HEK293 (cell line): ENCODE measurements at regions not wholly inside any gene's neighbourhood (a gene's known extent, or its start where the extent isn't known, plus 50 kb on each side); places are given as distances from the start of the nearest gene placed in this dataset.

Experiments
- CTCF ChIA-PET: fragments of 350-600 bp; formaldehyde crosslinking; extraction: SDS; loops from one replicate; lab custom pipeline; 2021; ENCODE audit warnings: antibody characterized with exemption; lab: Yijun Ruan, JAX
- POLR2A ChIA-PET: fragments of 300-600 bp; formaldehyde crosslinking; extraction: SDS; loops from one replicate; lab custom pipeline; 2020; ENCODE audit warnings: antibody characterized with exemption, inconsistent platforms; lab: Yijun Ruan, JAX
- H3K27ac ChIP-seq: fragments of 200-500 bp; sonication (Bioruptor generic); 2 replicates; pipeline ENCODE4 v1.5.1; 2014; ENCODE audit warnings: low read depth, low read length, control low read depth, inconsistent platforms; ENCODE audit errors: extremely low read depth
- H3K36me3 ChIP-seq, 2 experiments: fragments of 200-500 bp in 1 of 2; sonication (Bioruptor generic) in 1 of 2; 1 replicate in 1 of 2; 2 replicates in 1 of 2; pipeline ENCODE4 v1.5.1; 2014 to 2017; ENCODE audit warnings: inconsistent platforms in 2 of 2, low read length in 2 of 2; ENCODE audit not compliant: control insufficient read depth in 2 of 2, insufficient read depth in 1 of 2
- H3K4me1 ChIP-seq: fragments of 200-500 bp; sonication (Bioruptor generic); 2 replicates; pipeline ENCODE4 v1.5.1; 2014; ENCODE audit warnings: mild to moderate bottlenecking, low read length, inconsistent platforms; ENCODE audit not compliant: control insufficient read depth, insufficient read depth
- H3K4me3 ChIP-seq: 2 replicates; pipeline ENCODE4 v1.5.1; 2011; ENCODE audit warnings: low read depth, mild to moderate bottlenecking, control low read depth, low read length, moderate library complexity
- H3K9me3 ChIP-seq: fragments of 200-500 bp; sonication (Bioruptor generic); 2 replicates; pipeline ENCODE4 v1.5.1; 2014; ENCODE audit warnings: low read depth, low read length, inconsistent platforms; ENCODE audit not compliant: control insufficient read depth, insufficient read depth
- HOXD13 ChIP-seq: sonication (generic); formaldehyde crosslinking; IDR thresholded peaks from 2 replicates; pipeline ENCODE4 v1.8.0; 2022; ENCODE audit warnings: missing genetic modification reagents, borderline replicate concordance
- RBAK ChIP-seq: fragments of 450-650 bp; formaldehyde crosslinking; IDR thresholded peaks from 2 replicates; pipeline ENCODE4 v1.5.1; 2016; ENCODE audit warnings: missing biosample characterization, missing genetic modification characterization
- ZBTB20 ChIP-seq: fragments of 450-650 bp; formaldehyde crosslinking; IDR thresholded peaks from 2 replicates; pipeline ENCODE4 v1.5.1; 2016; ENCODE audit warnings: missing biosample characterization, missing genetic modification characterization
- ZBTB21 ChIP-seq: fragments of 450-650 bp; formaldehyde crosslinking; IDR thresholded peaks from 2 replicates; pipeline ENCODE4 v1.5.1; 2017; ENCODE audit warnings: missing biosample characterization, missing genetic modification characterization
- ZBTB48 ChIP-seq: fragments of 450-650 bp; formaldehyde crosslinking; IDR thresholded peaks from 2 replicates; pipeline ENCODE4 v1.5.1; 2016; ENCODE audit warnings: missing biosample characterization, missing genetic modification characterization
- ZNF112 ChIP-seq: fragments of 450-650 bp; formaldehyde crosslinking; IDR thresholded peaks from 2 replicates; pipeline ENCODE4 v1.5.0; 2017; ENCODE audit warnings: missing biosample characterization, missing genetic modification characterization
- ZNF175 ChIP-seq: fragments of 450-650 bp; formaldehyde crosslinking; IDR thresholded peaks from 2 replicates; pipeline ENCODE4 v1.5.1; 2016; ENCODE audit warnings: missing biosample characterization, missing genetic modification characterization
- ZNF514 ChIP-seq: fragments of 450-650 bp; formaldehyde crosslinking; IDR thresholded peaks from 2 replicates; pipeline ENCODE4 v1.5.1; 2016; ENCODE audit warnings: missing biosample characterization, missing genetic modification characterization
- ZNF560 ChIP-seq: fragments of 450-650 bp; formaldehyde crosslinking; IDR thresholded peaks from 2 replicates; pipeline ENCODE4 v1.5.1; 2017; ENCODE audit warnings: missing biosample characterization, missing genetic modification characterization, borderline replicate concordance
- ZNF571 ChIP-seq: fragments of 450-650 bp; formaldehyde crosslinking; IDR thresholded peaks from 2 replicates; pipeline ENCODE4 v1.5.0; 2017; ENCODE audit warnings: missing biosample characterization, missing genetic modification characterization
- ZNF785 ChIP-seq: fragments of 450-650 bp; formaldehyde crosslinking; IDR thresholded peaks from 2 replicates; pipeline ENCODE4 v1.5.1; 2016; ENCODE audit warnings: missing biosample characterization, missing genetic modification characterization
- TF ChIP-seq, protein P1 (sequence below): fragments of 450-650 bp; formaldehyde crosslinking; IDR thresholded peaks from 2 replicates; pipeline ENCODE4 v1.5.1; 2016; ENCODE audit warnings: missing biosample characterization, missing genetic modification characterization
- TF ChIP-seq, protein P2 (sequence below): fragments of 450-650 bp; formaldehyde crosslinking; IDR thresholded peaks from 2 replicates; pipeline ENCODE4 v1.5.0; 2017; ENCODE audit warnings: missing biosample characterization, missing genetic modification characterization, borderline replicate concordance
- TF ChIP-seq, protein P3 (sequence below): fragments of 450-650 bp; formaldehyde crosslinking; conservative IDR thresholded peaks from 2 replicates; pipeline ENCODE4 v1.5.1; 2016; ENCODE audit warnings: low read depth, missing biosample characterization, missing genetic modification characterization
- TF ChIP-seq, protein P4 (sequence below): fragments of 450-650 bp; IDR thresholded peaks from 2 replicates; pipeline ENCODE4 v1.5.1; 2018; ENCODE audit warnings: missing biosample characterization, mild to moderate bottlenecking, missing genetic modification characterization
- TF ChIP-seq, protein P5 (sequence below): fragments of 450-650 bp; formaldehyde crosslinking; IDR thresholded peaks from 2 replicates; pipeline ENCODE4 v1.5.1; 2016; ENCODE audit warnings: missing biosample characterization, missing genetic modification characterization

DNA sequence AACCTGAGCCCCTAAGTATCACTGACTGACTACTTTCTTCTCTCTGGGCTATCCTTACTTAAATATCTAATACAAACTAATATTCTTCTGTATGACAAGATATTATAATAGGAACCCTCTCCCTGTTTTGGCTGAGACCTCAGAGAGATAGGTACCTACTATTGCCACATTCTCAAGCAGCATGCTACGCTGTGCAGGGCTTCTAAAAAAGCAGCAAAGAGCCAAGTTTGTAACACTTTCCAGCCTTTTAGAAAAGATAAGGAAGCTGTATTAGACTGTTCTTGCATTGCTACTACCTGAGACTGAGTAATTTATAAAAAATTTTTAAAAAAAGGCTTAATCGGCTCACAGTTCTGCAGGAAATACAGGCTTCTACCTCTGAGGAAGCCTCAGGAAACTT is 126.8 kb upstream of the ABI3BP start (continued):
- TF ChIP-seq, protein P1, sequence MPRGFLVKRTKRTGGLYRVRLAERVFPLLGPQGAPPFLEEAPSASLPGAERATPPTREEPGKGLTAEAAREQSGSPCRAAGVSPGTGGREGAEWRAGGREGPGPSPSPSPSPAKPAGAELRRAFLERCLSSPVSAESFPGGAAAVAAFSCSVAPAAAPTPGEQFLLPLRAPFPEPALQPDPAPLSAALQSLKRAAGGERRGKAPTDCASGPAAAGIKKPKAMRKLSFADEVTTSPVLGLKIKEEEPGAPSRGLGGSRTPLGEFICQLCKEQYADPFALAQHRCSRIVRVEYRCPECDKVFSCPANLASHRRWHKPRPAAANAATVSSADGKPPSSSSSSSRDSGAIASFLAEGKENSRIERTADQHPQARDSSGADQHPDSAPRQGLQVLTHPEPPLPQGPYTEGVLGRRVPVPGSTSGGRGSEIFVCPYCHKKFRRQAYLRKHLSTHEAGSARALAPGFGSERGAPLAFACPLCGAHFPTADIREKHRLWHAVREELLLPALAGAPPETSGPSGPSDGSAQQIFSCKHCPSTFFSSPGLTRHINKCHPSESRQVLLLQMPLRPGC = no peak

DNA sequence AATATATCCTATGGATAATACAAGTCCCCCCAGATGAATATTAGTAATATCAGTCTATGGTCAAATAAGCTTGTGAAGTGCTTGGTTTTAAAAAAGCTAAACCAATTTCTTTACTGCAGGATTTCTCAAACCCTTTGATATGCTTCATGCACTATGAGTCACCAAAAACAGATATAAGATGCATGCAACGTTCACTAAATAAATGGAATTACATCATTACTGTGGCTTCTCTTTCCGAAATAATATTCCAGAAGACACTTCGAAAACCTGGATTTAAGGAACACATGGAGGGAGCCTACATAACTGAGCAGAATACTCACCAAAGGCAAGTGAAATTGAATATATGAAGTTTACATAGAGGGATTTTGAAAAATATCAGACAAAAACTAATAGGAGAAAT is 126.3 kb upstream of the ABI3BP start:
- ChIA-PET CTCF (no interaction called here), POLR2A (no interaction called here)
- Histone ChIP-seq H3K4me1 (no peaks in the 10 kb centered on the region), H3K9me3 (no peaks in the 10 kb centered on the region), H3K4me3 (no peak overlapping the region), H3K27ac (no peak overlapping the region), H3K36me3 (no peaks in the 10 kb centered on the region)
- TF ChIP-seq, protein P2, sequence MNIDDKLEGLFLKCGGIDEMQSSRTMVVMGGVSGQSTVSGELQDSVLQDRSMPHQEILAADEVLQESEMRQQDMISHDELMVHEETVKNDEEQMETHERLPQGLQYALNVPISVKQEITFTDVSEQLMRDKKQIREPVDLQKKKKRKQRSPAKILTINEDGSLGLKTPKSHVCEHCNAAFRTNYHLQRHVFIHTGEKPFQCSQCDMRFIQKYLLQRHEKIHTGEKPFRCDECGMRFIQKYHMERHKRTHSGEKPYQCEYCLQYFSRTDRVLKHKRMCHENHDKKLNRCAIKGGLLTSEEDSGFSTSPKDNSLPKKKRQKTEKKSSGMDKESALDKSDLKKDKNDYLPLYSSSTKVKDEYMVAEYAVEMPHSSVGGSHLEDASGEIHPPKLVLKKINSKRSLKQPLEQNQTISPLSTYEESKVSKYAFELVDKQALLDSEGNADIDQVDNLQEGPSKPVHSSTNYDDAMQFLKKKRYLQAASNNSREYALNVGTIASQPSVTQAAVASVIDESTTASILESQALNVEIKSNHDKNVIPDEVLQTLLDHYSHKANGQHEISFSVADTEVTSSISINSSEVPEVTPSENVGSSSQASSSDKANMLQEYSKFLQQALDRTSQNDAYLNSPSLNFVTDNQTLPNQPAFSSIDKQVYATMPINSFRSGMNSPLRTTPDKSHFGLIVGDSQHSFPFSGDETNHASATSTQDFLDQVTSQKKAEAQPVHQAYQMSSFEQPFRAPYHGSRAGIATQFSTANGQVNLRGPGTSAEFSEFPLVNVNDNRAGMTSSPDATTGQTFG (tag by site-specific recombination) = no peak
- TF ChIP-seq ZNF560 (tag by site-specific recombination) (no peak), ZNF514 (tag by site-specific recombination) (no peak), ZBTB21 (tag by site-specific recombination) (no peak), ZNF785 (tag by site-specific recombination) (no peak), ZNF571 (tag by site-specific recombination) (no peak), ZBTB20 (tag by site-specific recombination) (no peak), ZNF175 (tag by site-specific recombination) (no peak), ZNF112 (no peak), RBAK (tag by site-specific recombination) (no peak), HOXD13 (no peak), ZBTB48 (tag by site-specific recombination) (no peak)
- TF ChIP-seq, protein P3, sequence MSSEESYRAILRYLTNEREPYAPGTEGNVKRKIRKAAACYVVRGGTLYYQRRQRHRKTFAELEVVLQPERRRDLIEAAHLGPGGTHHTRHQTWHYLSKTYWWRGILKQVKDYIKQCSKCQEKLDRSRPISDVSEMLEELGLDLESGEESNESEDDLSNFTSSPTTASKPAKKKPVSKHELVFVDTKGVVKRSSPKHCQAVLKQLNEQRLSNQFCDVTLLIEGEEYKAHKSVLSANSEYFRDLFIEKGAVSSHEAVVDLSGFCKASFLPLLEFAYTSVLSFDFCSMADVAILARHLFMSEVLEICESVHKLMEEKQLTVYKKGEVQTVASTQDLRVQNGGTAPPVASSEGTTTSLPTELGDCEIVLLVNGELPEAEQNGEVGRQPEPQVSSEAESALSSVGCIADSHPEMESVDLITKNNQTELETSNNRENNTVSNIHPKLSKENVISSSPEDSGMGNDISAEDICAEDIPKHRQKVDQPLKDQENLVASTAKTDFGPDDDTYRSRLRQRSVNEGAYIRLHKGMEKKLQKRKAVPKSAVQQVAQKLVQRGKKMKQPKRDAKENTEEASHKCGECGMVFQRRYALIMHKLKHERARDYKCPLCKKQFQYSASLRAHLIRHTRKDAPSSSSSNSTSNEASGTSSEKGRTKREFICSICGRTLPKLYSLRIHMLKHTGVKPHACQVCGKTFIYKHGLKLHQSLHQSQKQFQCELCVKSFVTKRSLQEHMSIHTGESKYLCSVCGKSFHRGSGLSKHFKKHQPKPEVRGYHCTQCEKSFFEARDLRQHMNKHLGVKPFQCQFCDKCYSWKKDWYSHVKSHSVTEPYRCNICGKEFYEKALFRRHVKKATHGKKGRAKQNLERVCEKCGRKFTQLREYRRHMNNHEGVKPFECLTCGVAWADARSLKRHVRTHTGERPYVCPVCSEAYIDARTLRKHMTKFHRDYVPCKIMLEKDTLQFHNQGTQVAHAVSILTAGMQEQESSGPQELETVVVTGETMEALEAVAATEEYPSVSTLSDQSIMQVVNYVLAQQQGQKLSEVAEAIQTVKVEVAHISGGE (tag by site-specific recombination) = no peak
- TF ChIP-seq, protein P4, sequence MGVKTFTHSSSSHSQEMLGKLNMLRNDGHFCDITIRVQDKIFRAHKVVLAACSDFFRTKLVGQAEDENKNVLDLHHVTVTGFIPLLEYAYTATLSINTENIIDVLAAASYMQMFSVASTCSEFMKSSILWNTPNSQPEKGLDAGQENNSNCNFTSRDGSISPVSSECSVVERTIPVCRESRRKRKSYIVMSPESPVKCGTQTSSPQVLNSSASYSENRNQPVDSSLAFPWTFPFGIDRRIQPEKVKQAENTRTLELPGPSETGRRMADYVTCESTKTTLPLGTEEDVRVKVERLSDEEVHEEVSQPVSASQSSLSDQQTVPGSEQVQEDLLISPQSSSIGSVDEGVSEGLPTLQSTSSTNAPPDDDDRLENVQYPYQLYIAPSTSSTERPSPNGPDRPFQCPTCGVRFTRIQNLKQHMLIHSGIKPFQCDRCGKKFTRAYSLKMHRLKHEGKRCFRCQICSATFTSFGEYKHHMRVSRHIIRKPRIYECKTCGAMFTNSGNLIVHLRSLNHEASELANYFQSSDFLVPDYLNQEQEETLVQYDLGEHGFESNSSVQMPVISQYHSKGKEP (tag by site-specific recombination) = no peak
- TF ChIP-seq, protein P5, sequence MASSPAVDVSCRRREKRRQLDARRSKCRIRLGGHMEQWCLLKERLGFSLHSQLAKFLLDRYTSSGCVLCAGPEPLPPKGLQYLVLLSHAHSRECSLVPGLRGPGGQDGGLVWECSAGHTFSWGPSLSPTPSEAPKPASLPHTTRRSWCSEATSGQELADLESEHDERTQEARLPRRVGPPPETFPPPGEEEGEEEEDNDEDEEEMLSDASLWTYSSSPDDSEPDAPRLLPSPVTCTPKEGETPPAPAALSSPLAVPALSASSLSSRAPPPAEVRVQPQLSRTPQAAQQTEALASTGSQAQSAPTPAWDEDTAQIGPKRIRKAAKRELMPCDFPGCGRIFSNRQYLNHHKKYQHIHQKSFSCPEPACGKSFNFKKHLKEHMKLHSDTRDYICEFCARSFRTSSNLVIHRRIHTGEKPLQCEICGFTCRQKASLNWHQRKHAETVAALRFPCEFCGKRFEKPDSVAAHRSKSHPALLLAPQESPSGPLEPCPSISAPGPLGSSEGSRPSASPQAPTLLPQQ (tag by site-specific recombination) = no peak
